Lung (tissue), 11 donors: ENCODE measurements at regions not wholly inside any gene's neighbourhood (a gene's known extent, or its start where the extent isn't known, plus 50 kb on each side); places are given as distances from the start of the nearest gene placed in this dataset.

Experiments
- ATAC-seq: fragments of 200-7000 bp; cut with Tn5 transposase; one replicate; pipeline ENCODE4 v1.9.1; 2020; ENCODE audit warnings: moderate number of reproducible peaks; ENCODE audit not compliant: insufficient read depth, low FRiP score
- DNase-seq, 3 donors: peaks; one replicate each; pipeline ENCODE4 v3.0.0-alpha.2; 2013 to 2017
- H3K27ac ChIP-seq, 2 donors: one replicate each; pipeline ENCODE4 v1.5.1; 2013; ENCODE audit warnings: mild to moderate bottlenecking in 2 of 2, moderate library complexity in 2 of 2, control low read depth in 1 of 2, inconsistent platforms in 1 of 2, low read depth in 1 of 2, low read length in 1 of 2
- H3K27me3 ChIP-seq, 3 donors: one replicate each; pipeline ENCODE4 v1.5.1; 2013; ENCODE audit warnings: low read length in 2 of 3; ENCODE audit not compliant: control insufficient read depth in 3 of 3, insufficient read depth in 3 of 3
- H3K36me3 ChIP-seq, 4 donors: one replicate each; pipeline ENCODE4 v1.5.1; 2013; ENCODE audit warnings: low read length in 4 of 4, mild to moderate bottlenecking in 1 of 4, moderate library complexity in 1 of 4; ENCODE audit not compliant: control insufficient read depth in 4 of 4, insufficient read depth in 4 of 4
- H3K4me1 ChIP-seq, 5 donors: one replicate each; pipeline ENCODE4 v1.5.1; 2013; ENCODE audit warnings: low read length in 5 of 5, mild to moderate bottlenecking in 2 of 5, moderate library complexity in 1 of 5; ENCODE audit not compliant: control insufficient read depth in 5 of 5, insufficient read depth in 5 of 5
- H3K4me3 ChIP-seq: one replicate; pipeline ENCODE4 v1.5.1; 2013; ENCODE audit warnings: mild to moderate bottlenecking, control low read depth, moderate library complexity
- H3K9ac ChIP-seq, 2 donors: one replicate each; pipeline ENCODE4 v1.5.1; 2013; ENCODE audit warnings: low read length in 2 of 2, control low read depth in 1 of 2; ENCODE audit not compliant: insufficient read depth in 1 of 2
- H3K9me3 ChIP-seq, 4 donors: one replicate each; pipeline ENCODE4 v1.5.1; 2013; ENCODE audit warnings: low read length in 3 of 4, mild to moderate bottlenecking in 1 of 4, moderate library complexity in 1 of 4; ENCODE audit not compliant: control insufficient read depth in 4 of 4, insufficient read depth in 3 of 4
- CTCF ChIP-seq: IDR thresholded peaks from 2 replicates; pipeline ENCODE4 v1.5.1; 2012; ENCODE audit warnings: mild to moderate bottlenecking; ENCODE audit errors: control extremely low read depth, extremely low read depth
- WGBS, 2 donors: extraction: QIAGEN DNeasy Blood & Tissue Kit; methylation state at CpG; one replicate each; pipeline ENCODE4 v1.1.7; 2013; 5-methylcytosine and 5-hydroxymethylcytosine counted together
- donor health status: control.
- donor health status: control.
- donor health status: Bipolar disorder and iron deficiency.
- donor health status: healthy.
- donor health status: DM: yes; HTN: yes; CAD: no.

- H3K27me3 ChIP-seq, result no peaks in the 10 kb centered on the region
- no peak overlapping the region for H3K27ac ChIP-seq
- H3K36me3 ChIP-seq, result no peaks in the 10 kb centered on the region
- 81 to 89% methylated on average over 1 of the region's 1 CpG for WGBS, 2 donors
- TF ChIP-seq CTCF, result no peak
- H3K4me3 ChIP-seq, result no peak overlapping the region
- H3K4me1 ChIP-seq, result no peaks in the 10 kb centered on the region
- ATAC-seq, result no peak
- no peak overlapping the region for H3K9ac ChIP-seq
- no peaks in the 10 kb centered on the region for H3K9me3 ChIP-seq
- DNase-seq, result peak in 1 of 3 donors; percentile 1
Observed at GRCh38 chrX:124594017-124594651, 247.8 kb downstream of the SH2D1A start.

DNA sequence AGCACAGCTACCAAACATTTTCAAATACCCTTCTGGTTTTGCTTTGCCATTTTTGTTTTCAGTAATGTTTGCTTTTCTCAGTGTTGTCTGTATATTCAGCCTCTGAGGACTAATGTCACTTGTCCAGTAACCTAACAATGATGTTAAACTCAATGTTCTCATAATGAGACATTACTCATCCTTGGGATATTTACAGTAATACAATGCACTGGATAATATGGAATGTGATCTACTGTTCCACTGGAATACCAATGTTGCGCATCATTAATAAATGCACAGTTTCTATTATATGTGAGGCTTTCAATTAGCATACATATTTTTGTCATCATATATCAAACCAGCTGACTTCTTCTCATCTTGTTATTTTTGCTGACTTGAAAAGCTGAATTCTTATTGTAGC, 259.1 kb downstream of the SH2D1A start:
- ATAC-seq (no peak), DNase-seq (no peak)
- H3K27ac ChIP-seq, result no peak overlapping the region
- no peaks in the 10 kb centered on the region for H3K9me3 ChIP-seq
- no peak overlapping the region for H3K4me3 ChIP-seq
- H3K27me3 ChIP-seq, result no peaks in the 10 kb centered on the region
- H3K9ac ChIP-seq, result no peak overlapping the region
- WGBS, 2 donors, result 93 to 94% methylated on average over 1 of the region's 1 CpG
- no peaks in the 10 kb centered on the region for H3K36me3 ChIP-seq
- H3K4me1 ChIP-seq, result no peaks in the 10 kb centered on the region
- TF ChIP-seq CTCF, result no peak

DNA sequence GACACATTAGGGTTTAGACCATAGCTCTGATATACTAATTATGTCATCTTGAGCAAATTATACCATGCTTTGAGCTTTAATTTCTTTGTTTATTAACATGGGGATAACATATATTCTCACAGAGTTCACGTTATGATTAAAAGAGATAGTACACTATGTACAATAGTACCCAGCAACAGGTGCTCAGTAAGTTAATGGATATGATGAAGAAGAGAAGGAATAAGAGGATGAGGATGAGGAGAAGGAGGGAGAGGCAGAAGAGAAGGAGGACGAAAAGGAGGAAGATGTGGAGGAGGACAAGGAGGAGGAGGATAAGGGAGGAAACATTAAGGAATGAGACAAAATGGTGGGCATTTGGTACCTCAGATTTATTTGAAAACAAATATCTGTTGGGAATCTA, 260.4 kb downstream of the SH2D1A start:
- WGBS, 2 donors, result 60 to 90% methylated on average over 2 of the region's 2 CpGs
- Histone ChIP-seq H3K27me3 (no peaks in the 10 kb centered on the region), H3K27ac (no peak overlapping the region), H3K4me1 (no peaks in the 10 kb centered on the region), H3K36me3 (no peaks in the 10 kb centered on the region), H3K9ac (no peak overlapping the region), H3K9me3 (no peaks in the 10 kb centered on the region), H3K4me3 (no peak overlapping the region)
- DNase-seq (no peak), ATAC-seq (no peak)
- TF ChIP-seq CTCF, result no peak

- H3K4me3 ChIP-seq, result no peak overlapping the region
- no peaks in the 10 kb centered on the region for H3K4me1 ChIP-seq
- ATAC-seq, result no peak
- TF ChIP-seq CTCF, result no peak
- no peaks in the 10 kb centered on the region for H3K27me3 ChIP-seq
- no peaks in the 10 kb centered on the region for H3K36me3 ChIP-seq
- H3K9me3 ChIP-seq, result no peaks in the 10 kb centered on the region
- WGBS, 2 donors, result 79 to 85% methylated on average over 3 of the region's 3 CpGs
- no peak for DNase-seq
- no peak overlapping the region for H3K9ac ChIP-seq
- H3K27ac ChIP-seq, result no peak overlapping the region
Observed at GRCh38 chrX:124619710-124620109, 273.3 kb downstream of the SH2D1A start.
